ENCODE measurements at regions not wholly inside any gene's neighbourhood (a gene's known extent, or its start where the extent isn't known, plus 50 kb on each side); places are given as distances from the start of the nearest gene placed in this dataset.

- 96% methylated on average over 7 of the region's 7 CpGs for WGBS
- no peak overlapping the region for H3K27ac ChIP-seq (ENCODE audit: low read depth in 1 of 2, low read length in 1 of 2)
- no peaks in the 10 kb centered on the region for H3K36me3 ChIP-seq (ENCODE audit: control insufficient read depth in 2 of 2, insufficient read depth in 2 of 2, low read length in 1 of 2)
- H3K4me3 ChIP-seq (ENCODE audit: low read length in 2 of 2): no peak overlapping the region
- no peaks in the 10 kb centered on the region for H3K27me3 ChIP-seq (ENCODE audit: control insufficient read depth in 2 of 2, insufficient read depth in 1 of 2, low read length in 1 of 2)
- H3K4me1 ChIP-seq (ENCODE audit: control insufficient read depth in 2 of 2, insufficient read depth in 2 of 2, low read length in 2 of 2): no peaks in the 10 kb centered on the region
- DNase-seq (ENCODE audit: low read depth in 6 of 9, low spot score in 9 of 9): no peak
- no peaks in the 10 kb centered on the region for H3K9me3 ChIP-seq (ENCODE audit: control insufficient read depth in 2 of 2, insufficient read depth in 1 of 2, low read length in 1 of 2)
Measured at GRCh38 chr3:5488771-5489170, 301.3 kb downstream of the EDEM1 start.

GRCh38 chr3:5489536-5489935, 302.0 kb downstream of the EDEM1 start:
- Histone ChIP-seq H3K4me1 (ENCODE audit: control insufficient read depth in 2 of 2, insufficient read depth in 2 of 2, low read length in 2 of 2) (no peaks in the 10 kb centered on the region), H3K36me3 (ENCODE audit: control insufficient read depth in 2 of 2, insufficient read depth in 2 of 2, low read length in 1 of 2) (no peaks in the 10 kb centered on the region), H3K4me3 (ENCODE audit: low read length in 2 of 2) (no peak overlapping the region), H3K27ac (ENCODE audit: low read depth in 1 of 2, low read length in 1 of 2) (no peak overlapping the region), H3K9me3 (ENCODE audit: control insufficient read depth in 2 of 2, insufficient read depth in 1 of 2, low read length in 1 of 2) (no peaks in the 10 kb centered on the region), H3K27me3 (ENCODE audit: control insufficient read depth in 2 of 2, insufficient read depth in 1 of 2, low read length in 1 of 2) (no peaks in the 10 kb centered on the region)
- 47% methylated on average over 3 of the region's 3 CpGs for WGBS
- DNase-seq (ENCODE audit: low read depth in 6 of 9, low spot score in 9 of 9): no peak

GRCh38 chr3:5494905-5495519, 307.5 kb downstream of the EDEM1 start:
- 89% methylated on average over 3 of the region's 3 CpGs for WGBS

GRCh38 chr3:5497497-5497896, 310.0 kb downstream of the EDEM1 start:
- no peak for DNase-seq (ENCODE audit: low read depth in 6 of 9, low spot score in 9 of 9)
- no peaks in the 10 kb centered on the region for H3K36me3 ChIP-seq (ENCODE audit: control insufficient read depth in 2 of 2, insufficient read depth in 2 of 2, low read length in 1 of 2)
- no peak overlapping the region for H3K4me3 ChIP-seq (ENCODE audit: low read length in 2 of 2)
- no peak overlapping the region for H3K27ac ChIP-seq (ENCODE audit: low read depth in 1 of 2, low read length in 1 of 2)
- no peaks in the 10 kb centered on the region for H3K4me1 ChIP-seq (ENCODE audit: control insufficient read depth in 2 of 2, insufficient read depth in 2 of 2, low read length in 2 of 2)
- no peaks in the 10 kb centered on the region for H3K27me3 ChIP-seq (ENCODE audit: control insufficient read depth in 2 of 2, insufficient read depth in 1 of 2, low read length in 1 of 2)
- no peaks in the 10 kb centered on the region for H3K9me3 ChIP-seq (ENCODE audit: control insufficient read depth in 2 of 2, insufficient read depth in 1 of 2, low read length in 1 of 2)

More at GRCh38 chr3:5494905-5495519, 307.5 kb downstream of the EDEM1 start:
- no peak for DNase-seq (ENCODE audit: low read depth in 6 of 9, low spot score in 9 of 9)
- no peaks in the 10 kb centered on the region for H3K4me1 ChIP-seq (ENCODE audit: control insufficient read depth in 2 of 2, insufficient read depth in 2 of 2, low read length in 2 of 2)
- H3K27me3 ChIP-seq (ENCODE audit: control insufficient read depth in 2 of 2, insufficient read depth in 1 of 2, low read length in 1 of 2): no peaks in the 10 kb centered on the region
- H3K36me3 ChIP-seq (ENCODE audit: control insufficient read depth in 2 of 2, insufficient read depth in 2 of 2, low read length in 1 of 2): no peaks in the 10 kb centered on the region
- H3K4me3 ChIP-seq (ENCODE audit: low read length in 2 of 2): no peak overlapping the region
- no peaks in the 10 kb centered on the region for H3K9me3 ChIP-seq (ENCODE audit: control insufficient read depth in 2 of 2, insufficient read depth in 1 of 2, low read length in 1 of 2)
- H3K27ac ChIP-seq (ENCODE audit: low read depth in 1 of 2, low read length in 1 of 2): no peak overlapping the region

- Histone ChIP-seq H3K9me3 (ENCODE audit: control insufficient read depth in 2 of 2, insufficient read depth in 1 of 2, low read length in 1 of 2) (no peaks in the 10 kb centered on the region), H3K4me1 (ENCODE audit: control insufficient read depth in 2 of 2, insufficient read depth in 2 of 2, low read length in 2 of 2) (no peaks in the 10 kb centered on the region), H3K27ac (ENCODE audit: low read depth in 1 of 2, low read length in 1 of 2) (no peak overlapping the region), H3K27me3 (ENCODE audit: control insufficient read depth in 2 of 2, insufficient read depth in 1 of 2, low read length in 1 of 2) (no peaks in the 10 kb centered on the region), H3K4me3 (ENCODE audit: low read length in 2 of 2) (no peak overlapping the region), H3K36me3 (ENCODE audit: control insufficient read depth in 2 of 2, insufficient read depth in 2 of 2, low read length in 1 of 2) (no peaks in the 10 kb centered on the region)
- no peak for DNase-seq (ENCODE audit: low read depth in 6 of 9, low spot score in 9 of 9)
- WGBS: over 99% methylated on average over 2 of the region's 2 CpGs
Measured at GRCh38 chr3:5498981-5499380, 311.5 kb downstream of the EDEM1 start.

GRCh38 chr3:5499404-5499803, 311.9 kb downstream of the EDEM1 start:
- no peaks in the 10 kb centered on the region for H3K4me1 ChIP-seq (ENCODE audit: control insufficient read depth in 2 of 2, insufficient read depth in 2 of 2, low read length in 2 of 2)
- 79% methylated on average over 1 of the region's 1 CpG for WGBS

GRCh38 chr3:5503136-5503535, 315.6 kb downstream of the EDEM1 start:
- no peak for DNase-seq (ENCODE audit: low read depth in 6 of 9, low spot score in 9 of 9)
- Histone ChIP-seq H3K4me1 (ENCODE audit: control insufficient read depth in 2 of 2, insufficient read depth in 2 of 2, low read length in 2 of 2) (no peaks in the 10 kb centered on the region), H3K4me3 (ENCODE audit: low read length in 2 of 2) (no peak overlapping the region), H3K27ac (ENCODE audit: low read depth in 1 of 2, low read length in 1 of 2) (no peak overlapping the region), H3K36me3 (ENCODE audit: control insufficient read depth in 2 of 2, insufficient read depth in 2 of 2, low read length in 1 of 2) (no peaks in the 10 kb centered on the region), H3K9me3 (ENCODE audit: control insufficient read depth in 2 of 2, insufficient read depth in 1 of 2, low read length in 1 of 2) (no peaks in the 10 kb centered on the region), H3K27me3 (ENCODE audit: control insufficient read depth in 2 of 2, insufficient read depth in 1 of 2, low read length in 1 of 2) (no peaks in the 10 kb centered on the region)
- 95% methylated on average over 3 of the region's 3 CpGs for WGBS

More at GRCh38 chr3:5499404-5499803, 311.9 kb downstream of the EDEM1 start:
- no peak for DNase-seq (ENCODE audit: low read depth in 6 of 9, low spot score in 9 of 9)
- Histone ChIP-seq H3K27ac (ENCODE audit: low read depth in 1 of 2, low read length in 1 of 2) (no peak overlapping the region), H3K4me3 (ENCODE audit: low read length in 2 of 2) (no peak overlapping the region), H3K27me3 (ENCODE audit: control insufficient read depth in 2 of 2, insufficient read depth in 1 of 2, low read length in 1 of 2) (no peaks in the 10 kb centered on the region), H3K9me3 (ENCODE audit: control insufficient read depth in 2 of 2, insufficient read depth in 1 of 2, low read length in 1 of 2) (no peaks in the 10 kb centered on the region), H3K36me3 (ENCODE audit: control insufficient read depth in 2 of 2, insufficient read depth in 2 of 2, low read length in 1 of 2) (no peaks in the 10 kb centered on the region)

GRCh38 chr3:5504135-5504534, 316.6 kb downstream of the EDEM1 start:
- H3K36me3 ChIP-seq (ENCODE audit: control insufficient read depth in 2 of 2, insufficient read depth in 2 of 2, low read length in 1 of 2): no peaks in the 10 kb centered on the region
- 85% methylated on average over 5 of the region's 5 CpGs for WGBS
- no peaks in the 10 kb centered on the region for H3K4me1 ChIP-seq (ENCODE audit: control insufficient read depth in 2 of 2, insufficient read depth in 2 of 2, low read length in 2 of 2)
- H3K9me3 ChIP-seq (ENCODE audit: control insufficient read depth in 2 of 2, insufficient read depth in 1 of 2, low read length in 1 of 2): no peaks in the 10 kb centered on the region
- H3K27ac ChIP-seq (ENCODE audit: low read depth in 1 of 2, low read length in 1 of 2): no peak overlapping the region
- no peaks in the 10 kb centered on the region for H3K27me3 ChIP-seq (ENCODE audit: control insufficient read depth in 2 of 2, insufficient read depth in 1 of 2, low read length in 1 of 2)
- no peak overlapping the region for H3K4me3 ChIP-seq (ENCODE audit: low read length in 2 of 2)
- DNase-seq (ENCODE audit: low read depth in 6 of 9, low spot score in 9 of 9): no peak

- no peaks in the 10 kb centered on the region for H3K27me3 ChIP-seq (ENCODE audit: control insufficient read depth in 2 of 2, insufficient read depth in 1 of 2, low read length in 1 of 2)
- H3K4me3 ChIP-seq (ENCODE audit: low read length in 2 of 2): no peak overlapping the region
- WGBS: 95% methylated on average over 3 of the region's 3 CpGs
- no peaks in the 10 kb centered on the region for H3K36me3 ChIP-seq (ENCODE audit: control insufficient read depth in 2 of 2, insufficient read depth in 2 of 2, low read length in 1 of 2)
- no peaks in the 10 kb centered on the region for H3K4me1 ChIP-seq (ENCODE audit: control insufficient read depth in 2 of 2, insufficient read depth in 2 of 2, low read length in 2 of 2)
- peaks cover 1 to 4% of the 10 kb centered on the region in 2 donors for H3K9me3 ChIP-seq (ENCODE audit: control insufficient read depth in 2 of 2, insufficient read depth in 1 of 2, low read length in 1 of 2)
- H3K27ac ChIP-seq (ENCODE audit: low read depth in 1 of 2, low read length in 1 of 2): no peak overlapping the region
- no peak for DNase-seq (ENCODE audit: low read depth in 6 of 9, low spot score in 9 of 9)
Measured at GRCh38 chr3:5505163-5505562, 317.7 kb downstream of the EDEM1 start.

- 89% methylated on average over 2 of the region's 2 CpGs for WGBS
- peaks cover 1 to 13% of the 10 kb centered on the region in 2 donors for H3K9me3 ChIP-seq (ENCODE audit: control insufficient read depth in 2 of 2, insufficient read depth in 1 of 2, low read length in 1 of 2)
- no peaks in the 10 kb centered on the region for H3K4me1 ChIP-seq (ENCODE audit: control insufficient read depth in 2 of 2, insufficient read depth in 2 of 2, low read length in 2 of 2)
- no peak overlapping the region for H3K4me3 ChIP-seq (ENCODE audit: low read length in 2 of 2)
- no peak overlapping the region for H3K27ac ChIP-seq (ENCODE audit: low read depth in 1 of 2, low read length in 1 of 2)
- H3K36me3 ChIP-seq (ENCODE audit: control insufficient read depth in 2 of 2, insufficient read depth in 2 of 2, low read length in 1 of 2): no peaks in the 10 kb centered on the region
- no peaks in the 10 kb centered on the region for H3K27me3 ChIP-seq (ENCODE audit: control insufficient read depth in 2 of 2, insufficient read depth in 1 of 2, low read length in 1 of 2)
- DNase-seq (ENCODE audit: low read depth in 6 of 9, low spot score in 9 of 9): no peak
Measured at GRCh38 chr3:5505997-5506396, 318.5 kb downstream of the EDEM1 start.
